GM23338 (cell line): ENCODE measurements at regions not wholly inside any gene's neighbourhood (a gene's known extent, or its start where the extent isn't known, plus 50 kb on each side); places are given as distances from the start of the nearest gene placed in this dataset.

Source experiments
- CTCF ChIP-seq, 2 experiments: fragments of 200-600 bp in 1 of 2; sonication (generic) in 1 of 2; conservative IDR thresholded peaks; 2 replicates each; pipeline versions ENCODE4 v1.5.1 to v1.6.1; 2016 to 2017; ENCODE audit warnings: antibody characterized with exemption in 2 of 2, low read depth in 2 of 2, mild to moderate bottlenecking in 2 of 2, moderate library complexity in 1 of 2
- EZH2 ChIP-seq: fragments of 200-600 bp; sonication (generic); IDR thresholded peaks from one replicate; pipeline ENCODE4 v1.8.0; 2017; ENCODE audit warnings: antibody characterized with exemption, mild to moderate bottlenecking, low read depth; ENCODE audit not compliant: unreplicated experiment
- POLR2AphosphoS5 ChIP-seq: IDR thresholded peaks from 2 replicates; pipeline ENCODE4 v1.6.1; 2016; ENCODE audit warnings: antibody characterized with exemption, low read depth

- TF ChIP-seq POLR2AphosphoS5: no peak
- no peak for TF ChIP-seq EZH2
- TF ChIP-seq CTCF (conservative IDR thresholded peaks at IDR 0.05; ENCODE audit: low read depth in 2 of 2): no peak
Observed at GRCh38 chr5:67341478-67341877, 144.9 kb upstream of the CD180 start.
